Myocyte (in vitro differentiated cells): ENCODE measurements at regions not wholly inside any gene's neighbourhood (a gene's known extent, or its start where the extent isn't known, plus 50 kb on each side); places are given as distances from the start of the nearest gene placed in this dataset.
A peak's percentile ranks its signal among the peaks of the same experiment; 100 is the strongest.

Experiments used
- DNase-seq: peaks from one replicate; pipeline ENCODE4 v3.0.0-alpha.2; 2012; ENCODE audit warnings: low read depth

DNA sequence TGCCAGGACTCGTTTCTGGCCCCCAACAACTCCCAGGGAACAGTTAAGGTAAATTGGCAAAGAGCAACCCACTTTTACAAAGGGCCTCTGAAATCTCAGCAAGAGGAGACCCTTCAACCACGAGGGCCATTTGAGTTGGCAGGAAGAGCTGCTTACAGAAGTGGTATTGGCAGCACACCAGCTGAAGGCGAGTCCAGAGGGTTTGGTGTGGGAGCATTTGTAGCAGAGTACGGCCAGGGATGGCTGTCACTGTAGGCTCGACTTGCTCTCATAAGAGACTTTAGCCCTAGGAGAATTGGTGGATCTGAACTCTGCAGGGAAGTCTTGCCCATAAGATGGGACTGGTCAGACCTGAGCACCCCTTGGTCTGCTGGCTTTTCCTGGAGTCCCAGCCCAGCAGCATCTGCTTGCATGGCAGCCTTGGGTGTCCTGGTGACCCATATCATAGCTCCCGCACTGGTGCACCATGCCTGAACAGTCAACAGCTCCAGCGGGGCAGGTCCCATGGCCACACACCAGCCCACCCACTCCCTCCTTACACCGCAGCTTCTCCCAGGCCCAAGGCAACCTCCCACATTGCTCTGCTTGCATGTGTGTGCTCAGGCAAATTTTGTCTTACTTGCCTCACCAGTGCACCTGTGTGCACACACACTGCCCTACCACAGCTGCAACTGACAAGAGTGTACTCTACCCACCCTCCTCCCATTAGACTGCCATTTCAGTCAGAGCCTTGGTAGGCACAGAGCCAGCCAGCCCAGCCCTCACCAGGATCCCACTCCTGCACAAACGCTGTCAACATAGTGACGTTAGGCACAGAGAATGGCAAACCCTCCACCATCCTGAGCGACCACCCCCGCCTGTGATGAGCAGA, 861.6 kb upstream of the DPPA4 start:
- peak; percentile 16 for DNase-seq

- no peak for DNase-seq
Measured at GRCh38 chr3:110199588-110199943, 862.2 kb upstream of the DPPA4 start.

DNA sequence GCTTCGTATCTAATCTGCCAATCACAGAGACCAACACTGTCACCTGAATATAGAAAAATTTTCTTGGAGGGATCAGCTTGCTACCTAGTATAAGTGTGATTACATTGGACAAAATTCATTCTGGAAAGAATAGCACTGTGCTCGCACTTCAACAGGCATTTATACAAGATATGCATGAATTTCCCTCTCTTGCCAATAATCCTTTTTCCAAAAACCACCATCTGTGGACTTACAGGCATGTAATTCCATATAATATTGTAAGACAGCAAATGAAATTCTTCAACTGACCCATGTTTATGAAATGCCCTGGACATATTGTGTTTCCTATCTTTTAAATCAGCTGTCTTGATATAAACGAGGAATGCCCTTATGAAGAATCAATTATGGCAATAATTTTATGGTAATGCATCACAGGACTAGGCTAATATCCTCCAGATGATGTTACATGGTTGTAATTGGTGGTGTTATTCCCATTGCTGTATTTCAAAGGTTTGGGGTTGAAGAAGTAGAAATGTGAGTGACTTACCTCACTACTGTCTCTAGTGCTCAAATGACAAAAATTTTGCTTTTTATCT, 861.4 kb upstream of the NECTIN3 start:
- no peak for DNase-seq

- no peak for DNase-seq
Measured at GRCh38 chr3:110226645-110227044, 845.0 kb upstream of the NECTIN3 start.

DNA sequence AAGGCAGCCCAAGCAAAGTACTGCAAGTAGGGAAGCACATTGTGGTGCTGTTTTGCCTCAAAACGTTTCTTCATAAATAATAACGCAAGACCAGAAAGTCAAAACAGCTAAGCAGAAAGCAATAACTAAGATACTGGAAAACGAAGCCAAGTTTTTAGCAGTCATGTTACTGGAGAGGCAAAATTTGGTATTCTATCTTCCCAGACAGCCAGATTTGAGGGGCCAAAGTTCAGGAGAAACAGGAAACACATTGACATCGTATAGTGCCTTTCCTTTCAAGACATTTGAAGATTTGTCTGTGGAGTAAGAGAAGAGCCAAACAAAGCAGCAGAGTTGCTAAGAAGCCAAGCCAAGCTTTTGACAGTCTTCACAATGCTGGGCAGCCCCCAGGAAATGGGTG, 843.6 kb upstream of the NECTIN3 start:
- DNase-seq = no peak

GRCh38 chr3:110234831-110235230, 836.8 kb upstream of the NECTIN3 start:
- DNase-seq = no peak

- no peak for DNase-seq
Measured at GRCh38 chr3:110236976-110237610, 834.5 kb upstream of the NECTIN3 start.

DNA sequence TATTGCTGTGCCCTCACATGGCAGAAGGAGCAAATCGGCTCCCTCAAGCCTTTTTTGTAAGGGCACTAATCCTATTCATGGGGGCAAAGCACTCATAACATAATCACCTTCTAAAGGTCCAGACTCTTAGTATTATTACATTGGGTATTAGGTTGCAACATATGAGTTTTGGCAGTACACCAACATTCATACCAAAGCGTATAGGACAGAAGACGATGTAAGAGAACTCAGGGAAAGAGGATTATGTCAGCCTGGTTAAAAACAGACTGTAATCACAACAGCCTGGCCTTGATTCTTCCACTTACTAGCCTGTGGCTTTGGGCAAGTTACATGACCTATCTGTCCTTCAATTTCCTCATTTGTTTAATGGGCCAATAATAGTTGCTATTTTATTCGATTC, 828.5 kb upstream of the NECTIN3 start:
- no peak for DNase-seq

DNA sequence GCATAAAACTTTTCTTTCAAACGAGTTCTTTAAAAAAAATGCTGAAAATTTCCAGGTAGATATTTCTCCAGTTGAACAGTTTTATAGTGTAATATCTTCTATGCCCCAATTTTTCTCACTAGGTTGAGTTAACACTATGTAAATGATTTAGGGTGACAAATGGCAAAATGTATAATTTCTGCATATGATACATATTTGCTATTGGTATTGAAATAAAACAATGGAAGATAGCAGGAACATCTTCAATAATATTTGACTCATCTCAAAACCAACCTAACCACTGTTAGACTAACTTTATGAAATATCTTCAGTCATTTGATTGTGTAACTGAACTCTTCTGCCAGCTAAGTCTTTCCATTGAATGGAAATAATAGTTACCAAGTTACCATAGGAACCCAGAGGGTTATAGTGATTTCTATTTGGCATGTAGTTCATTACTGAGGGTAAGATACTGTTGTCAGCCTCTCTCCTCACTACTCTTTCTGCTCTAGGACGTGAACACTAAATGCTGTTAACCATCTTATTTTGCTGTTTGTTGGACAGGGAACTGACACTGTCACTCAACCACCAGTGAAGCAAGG, 824.7 kb upstream of the NECTIN3 start:
- peak; percentile 9 for DNase-seq

- DNase-seq = no peak
Measured at GRCh38 chr3:110248666-110249065, 823.0 kb upstream of the NECTIN3 start.

GRCh38 chr3:110253794-110254193, 817.8 kb upstream of the NECTIN3 start:
- no peak for DNase-seq

DNA sequence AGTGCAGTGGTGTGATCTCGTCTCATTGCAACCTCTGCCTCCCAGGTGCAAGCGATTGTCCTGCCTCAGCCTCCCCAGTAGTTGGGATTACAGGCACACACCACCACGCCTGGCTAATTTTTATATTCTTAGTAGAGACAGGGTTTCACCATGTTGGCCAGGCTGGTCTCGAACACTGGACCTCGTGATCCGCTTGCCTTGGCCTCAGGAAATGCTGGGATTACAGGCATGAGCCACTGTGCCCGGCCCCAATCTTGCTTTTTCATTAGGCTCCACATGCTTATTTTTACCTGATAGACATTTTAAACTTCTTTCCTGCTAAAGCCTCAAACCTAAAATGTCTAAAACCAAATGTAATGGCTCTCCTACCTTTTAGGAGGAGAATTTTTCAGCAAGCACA, 817.0 kb upstream of the NECTIN3 start:
- DNase-seq = no peak

- DNase-seq = no peak
Measured at GRCh38 chr3:110261141-110261540, 810.5 kb upstream of the NECTIN3 start.

DNA sequence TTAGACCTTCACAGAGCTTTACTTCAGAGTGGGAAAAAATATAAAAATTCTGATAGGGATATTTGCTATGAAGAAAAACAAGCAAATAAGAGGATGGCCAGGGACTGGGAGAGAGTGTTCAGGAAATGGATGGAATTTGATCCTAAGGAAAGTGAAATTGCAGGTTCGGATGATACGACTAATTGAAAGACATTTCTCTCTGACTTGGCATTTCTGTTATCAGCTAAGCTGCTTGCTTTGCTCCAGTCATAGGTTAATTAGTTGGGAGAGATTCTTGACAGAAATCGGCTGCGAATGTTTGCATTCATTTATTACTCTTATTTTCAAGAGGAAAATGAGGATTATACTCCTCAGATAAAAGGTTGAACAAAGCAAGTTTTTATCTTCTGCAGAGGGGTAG, 808.7 kb upstream of the NECTIN3 start:
- no peak for DNase-seq

- no peak for DNase-seq
Measured at GRCh38 chr3:110265302-110265701, 806.3 kb upstream of the NECTIN3 start.

DNA sequence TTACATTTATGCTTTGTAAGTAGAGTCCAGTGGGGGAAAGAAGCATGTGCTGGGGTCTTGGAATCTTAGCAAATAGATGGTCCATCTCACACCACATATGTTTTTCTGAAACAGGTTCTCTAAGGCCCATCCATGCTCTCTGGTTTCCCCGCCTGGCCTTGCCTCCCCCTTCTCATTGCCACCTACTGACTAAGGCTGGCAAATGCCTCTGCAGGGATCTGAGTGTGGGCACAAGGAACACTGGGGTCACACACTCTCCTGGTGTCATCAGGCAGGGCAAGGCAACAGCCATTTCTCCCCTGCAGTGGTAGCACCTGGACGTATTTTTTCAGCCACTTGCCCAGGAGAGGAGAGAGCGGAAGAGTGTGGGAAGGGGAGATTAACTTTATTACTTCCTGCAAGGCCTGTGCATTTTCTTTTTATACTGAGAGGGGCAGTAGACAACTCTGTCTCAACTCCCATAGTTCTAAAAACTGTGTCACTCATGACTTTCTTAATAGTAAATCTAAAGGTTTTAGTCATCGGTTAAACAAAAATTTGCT, 804.2 kb upstream of the NECTIN3 start:
- no peak for DNase-seq

DNA sequence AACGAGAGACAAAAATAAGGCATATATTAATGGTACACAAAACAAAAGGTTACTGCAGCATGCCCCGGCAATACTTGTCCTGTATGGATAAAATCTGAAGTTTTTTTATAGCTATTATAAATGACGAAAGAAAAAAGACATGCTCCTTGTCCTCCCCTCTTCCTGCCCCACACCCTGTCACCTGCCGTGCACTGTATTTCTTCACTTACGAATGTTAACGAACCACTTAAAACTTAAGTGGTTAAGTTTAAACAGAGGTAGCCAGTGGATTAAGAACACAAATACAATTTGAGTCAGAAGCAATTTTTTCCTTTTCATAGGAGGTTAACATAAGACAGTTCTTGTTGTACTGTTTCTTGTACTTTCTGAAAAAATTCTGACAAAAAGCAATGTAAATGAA, 799.1 kb upstream of the NECTIN3 start:
- DNase-seq = no peak

- no peak for DNase-seq
Measured at GRCh38 chr3:110291886-110292501, 779.6 kb upstream of the NECTIN3 start.

- DNase-seq = no peak
Measured at GRCh38 chr3:110293660-110294059, 778.0 kb upstream of the NECTIN3 start.

- peak; percentile 38 for DNase-seq
Measured at GRCh38 chr3:110296885-110297284, 774.7 kb upstream of the NECTIN3 start.

- DNase-seq = no peak
Measured at GRCh38 chr3:110301781-110302180, 769.8 kb upstream of the NECTIN3 start.
